Posterior cingulate gyrus (tissue), 11 donors: ENCODE measurements at regions not wholly inside any gene's neighbourhood (a gene's known extent, or its start where the extent isn't known, plus 50 kb on each side); places are given as distances from the start of the nearest gene placed in this dataset.
A peak's percentile ranks its signal among the peaks of the same experiment; 100 is the strongest.

Experiments
- DNase-seq, 10 donors: peaks; one replicate each; pipeline versions ENCODE4 v3.0.0 to v3.0.0-alpha.2; 2020 to 2021; ENCODE audit warnings: mixed read lengths in 3 of 10
- intact Hi-C: fragments of 100-400 bp; cut with DNase I; formaldehyde crosslinking; loops from one replicate; pipeline ENCODE4 v1.15.1; 2023

DNA sequence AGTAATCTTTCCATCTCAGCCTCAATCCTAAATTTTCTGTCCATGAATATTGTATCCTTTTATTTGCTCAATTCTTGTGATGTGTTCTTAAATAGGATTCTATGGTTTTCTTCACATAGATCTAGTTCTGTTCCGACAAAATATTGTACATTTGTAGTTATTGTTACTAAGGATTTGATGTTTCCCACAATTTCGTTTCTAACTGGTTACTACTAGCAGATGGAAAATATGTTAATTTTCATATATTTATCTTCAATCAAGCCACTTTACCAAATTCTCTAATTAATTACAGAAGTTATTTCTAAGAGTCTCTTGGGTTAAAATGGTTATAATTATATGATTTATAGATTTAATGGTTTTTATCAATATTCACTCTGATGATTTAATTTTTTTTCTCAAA is 60.3 kb downstream of the SEC61B start:
- DNase-seq = no peak
- intact Hi-C loops = no loop called here

DNA sequence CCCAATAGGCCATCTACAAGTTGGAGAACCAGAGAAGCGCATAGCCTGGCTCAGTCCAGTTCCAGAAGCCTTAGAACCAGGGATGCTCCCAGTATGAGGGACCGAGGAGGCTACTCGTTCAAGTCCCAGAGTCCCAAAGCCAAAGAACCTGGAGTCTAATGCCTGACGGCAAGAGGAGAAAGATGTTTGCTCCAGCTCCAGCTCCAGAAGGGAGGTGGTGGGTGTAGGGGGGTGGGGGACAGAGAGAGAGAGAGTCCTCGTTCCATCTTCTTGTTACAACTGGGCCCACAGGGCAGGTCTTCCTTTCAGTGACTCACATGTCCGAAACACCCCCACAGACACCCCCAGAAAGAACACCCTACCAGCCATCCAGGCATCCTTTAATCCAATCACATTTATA is 63.9 kb downstream of the SEC61B start:
- intact Hi-C loops = no loop called here

DNA sequence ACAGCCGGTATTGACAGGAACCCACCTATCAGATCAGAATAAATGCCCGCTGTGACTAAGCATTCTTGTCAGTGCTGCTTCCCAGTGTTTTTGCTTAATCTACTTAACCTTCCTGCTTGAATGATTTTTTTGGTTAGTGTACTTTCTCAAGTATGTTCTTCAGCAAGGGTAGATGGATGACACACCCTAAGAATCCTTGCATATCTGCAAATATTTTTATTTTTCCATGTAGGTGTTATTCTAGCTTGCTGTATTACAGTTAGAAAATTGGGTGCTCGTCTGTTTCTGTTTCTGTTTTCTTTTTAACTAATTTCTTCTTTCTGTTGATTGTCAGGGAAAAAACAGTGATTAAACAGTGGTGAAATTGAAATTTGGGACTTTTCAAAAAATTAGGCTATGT is 64.5 kb downstream of the SEC61B start:
- no peak for DNase-seq
- intact Hi-C loops = no loop called here

More for the DNA sequence above, 63.9 kb downstream of the SEC61B start:
- DNase-seq = no peak

DNA sequence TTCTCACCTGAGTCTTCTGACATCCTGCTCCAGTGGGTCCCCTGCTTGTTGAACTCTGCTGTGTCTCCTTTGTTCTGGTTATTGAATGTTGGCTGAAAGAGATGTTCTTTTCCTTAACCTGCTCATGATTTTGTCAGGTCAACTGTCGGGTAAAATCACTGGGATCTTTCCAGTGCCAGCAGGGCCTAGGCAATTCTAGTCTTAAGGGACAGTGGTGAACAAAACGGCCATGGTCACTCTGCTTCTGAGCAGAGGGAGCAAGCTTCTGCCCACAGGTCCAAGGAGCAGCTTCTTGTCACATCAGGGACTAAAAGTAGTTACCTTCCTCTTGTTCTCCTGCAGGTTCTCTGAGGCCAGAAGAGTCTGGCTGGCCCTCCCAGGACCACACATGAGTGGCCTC is 65.6 kb downstream of the SEC61B start:
- intact Hi-C loops = no loop called here
- no peak for DNase-seq

DNA sequence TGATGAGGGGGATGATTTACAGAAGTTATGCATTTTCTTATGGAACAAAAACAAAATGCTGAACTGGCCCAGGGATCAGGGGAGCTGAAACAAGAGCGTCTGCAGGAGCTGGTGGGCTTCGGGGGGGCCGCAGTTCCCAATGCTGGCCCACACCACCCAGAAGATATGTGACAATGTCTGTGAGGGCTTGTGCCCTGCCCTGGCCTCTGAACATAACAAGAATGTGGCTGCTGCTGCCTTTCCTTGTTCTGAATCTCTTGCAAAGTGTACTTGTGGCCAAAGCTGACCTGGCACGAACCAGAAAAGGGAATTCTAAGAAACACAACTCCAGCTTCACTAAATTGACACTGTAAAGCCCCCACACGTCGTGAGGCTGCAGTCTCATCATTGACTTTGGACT is 66.7 kb downstream of the SEC61B start:
- no peak for DNase-seq
- intact Hi-C loops = no loop called here

DNA sequence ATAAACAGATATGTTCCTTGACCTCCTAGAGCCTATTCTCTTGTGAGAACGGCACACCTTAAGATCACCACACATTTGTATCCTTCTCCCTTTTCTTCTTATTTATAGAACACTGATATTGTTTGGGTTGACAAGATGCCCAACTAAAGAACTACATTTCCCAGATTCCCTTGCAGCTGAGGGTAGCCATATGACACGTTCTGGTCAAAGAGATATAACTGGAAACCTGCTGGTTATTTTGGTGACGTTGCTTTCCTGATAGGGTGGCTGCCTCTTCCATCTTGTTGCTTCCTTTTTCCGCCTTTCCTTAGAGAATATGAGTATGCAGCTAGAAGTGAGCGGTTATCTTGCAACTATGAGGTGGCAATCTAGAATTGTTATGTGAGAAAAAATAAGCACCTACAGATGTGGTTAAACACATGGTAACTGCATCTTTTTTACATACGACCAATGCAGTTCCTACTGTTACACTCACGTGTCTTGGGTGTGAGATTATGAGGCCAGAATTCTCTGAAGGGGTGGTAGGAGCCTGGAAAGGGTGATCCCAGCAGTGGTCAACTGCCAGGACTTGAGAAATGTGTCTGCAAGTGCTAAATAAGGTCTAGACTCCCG is 72.9 kb downstream of the SEC61B start:
- DNase-seq = no peak
- intact Hi-C loops = loop anchor here (10.0 kb wide), 1 partner anchor 530 kb away; the partner anchor contains the start of gene NR4A3

DNA sequence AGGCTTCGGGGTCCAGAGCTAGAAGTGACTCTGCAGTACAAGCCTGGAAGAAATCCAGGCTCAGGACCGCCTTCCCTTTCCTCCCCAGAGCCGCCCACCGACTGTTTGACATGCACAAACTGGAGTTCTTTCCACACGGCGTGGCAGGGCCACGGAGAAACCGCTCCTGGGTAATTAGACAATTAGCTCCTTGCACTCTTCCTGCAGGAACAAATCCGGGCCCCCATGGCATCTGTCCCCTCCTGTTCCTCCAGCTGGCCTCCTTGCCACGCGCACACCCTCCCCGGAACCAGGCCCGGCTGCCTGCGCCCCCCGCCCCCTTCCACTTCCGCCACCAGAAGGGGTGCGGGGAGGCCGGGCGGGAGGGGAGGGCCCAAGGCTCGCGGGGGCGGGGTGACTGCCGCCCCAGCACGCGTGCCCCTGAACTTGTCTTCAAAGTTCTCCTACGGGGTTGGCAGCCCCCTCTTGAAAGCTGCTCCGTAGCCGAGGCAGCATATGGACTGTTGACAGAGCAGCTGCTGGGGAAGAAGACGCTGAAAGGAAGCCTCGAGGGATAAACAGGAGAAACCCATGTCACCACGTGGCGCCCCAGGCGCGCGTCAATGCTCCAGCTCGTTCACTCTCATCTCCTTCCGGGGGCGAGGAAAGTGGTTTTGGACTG is 74.3 kb downstream of the SEC61B start:
- DNase-seq = peak in 4 of 10 donors; percentile 8 to 82 (median 50)
- intact Hi-C loops = loop anchor here (10.0 kb wide), 1 partner anchor 528 kb away; the partner anchor contains the start of gene NR4A3

DNA sequence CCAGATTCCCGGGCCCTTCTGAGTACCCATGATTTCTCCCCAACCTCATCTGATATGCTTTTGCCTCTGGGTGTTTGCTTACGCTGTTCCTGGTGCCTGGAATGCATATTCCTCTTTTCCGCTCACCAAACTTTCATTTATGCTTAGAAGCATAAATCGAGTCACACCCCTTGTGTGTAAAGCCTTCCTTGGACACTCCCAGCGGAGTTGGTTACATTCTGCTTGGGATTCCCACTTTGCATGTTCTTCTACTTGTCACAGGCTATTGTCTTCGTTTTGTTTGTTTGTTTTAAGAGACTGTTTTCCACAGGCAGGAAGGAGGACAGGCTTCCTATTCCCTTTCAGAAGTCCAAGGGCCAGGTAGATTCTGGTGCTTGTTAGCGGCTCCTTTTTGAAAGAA is 76.5 kb downstream of the SEC61B start:
- DNase-seq = no peak
- intact Hi-C loops = loop anchor here (10.0 kb wide), 1 partner anchor 526 kb away; the partner anchor contains the start of gene NR4A3

DNA sequence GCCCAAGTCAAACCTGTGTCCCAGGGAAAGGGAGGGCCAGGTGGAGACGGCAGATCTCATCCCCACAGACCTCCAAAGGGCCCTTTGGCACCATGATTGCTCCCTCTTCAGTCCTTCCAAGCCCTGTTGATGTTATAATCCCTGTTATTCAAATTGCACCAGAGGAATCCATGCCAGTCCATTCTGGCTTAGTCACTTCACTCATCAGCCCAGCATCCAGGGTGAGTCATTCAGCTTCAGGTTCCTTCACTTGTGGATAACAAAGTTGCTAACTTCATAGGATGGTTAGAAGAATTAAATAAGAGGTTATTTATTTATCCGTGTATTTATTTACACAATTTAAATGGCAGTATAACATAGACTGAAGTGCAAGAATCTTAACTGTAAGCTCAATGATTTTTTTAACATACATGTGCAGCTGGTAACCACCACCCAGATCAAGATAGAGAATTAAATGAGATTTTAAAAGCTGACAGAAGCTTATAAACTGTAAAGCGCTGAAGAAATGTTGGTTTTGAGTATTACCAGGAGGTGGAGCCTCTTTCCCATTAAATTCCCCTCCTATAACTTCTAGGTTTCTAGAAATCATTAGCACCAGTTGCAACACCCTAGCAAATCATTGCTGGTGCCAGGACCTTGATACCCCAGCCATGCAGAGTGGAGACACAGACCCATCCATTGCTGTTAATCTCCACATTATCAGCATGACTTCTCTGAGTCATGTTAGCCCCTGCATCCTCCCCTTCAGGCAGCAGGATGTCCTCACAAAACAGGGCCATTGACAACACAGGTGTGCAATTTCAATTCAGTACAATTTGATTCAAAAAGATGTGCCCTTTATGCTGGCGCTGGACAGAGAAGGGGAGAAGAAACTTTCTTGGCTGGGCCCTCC is 77.4 kb downstream of the SEC61B start:
- no peak for DNase-seq
- intact Hi-C loops = loop anchor here (10.0 kb wide), 1 partner anchor 525 kb away; the partner anchor contains the start of gene NR4A3

DNA sequence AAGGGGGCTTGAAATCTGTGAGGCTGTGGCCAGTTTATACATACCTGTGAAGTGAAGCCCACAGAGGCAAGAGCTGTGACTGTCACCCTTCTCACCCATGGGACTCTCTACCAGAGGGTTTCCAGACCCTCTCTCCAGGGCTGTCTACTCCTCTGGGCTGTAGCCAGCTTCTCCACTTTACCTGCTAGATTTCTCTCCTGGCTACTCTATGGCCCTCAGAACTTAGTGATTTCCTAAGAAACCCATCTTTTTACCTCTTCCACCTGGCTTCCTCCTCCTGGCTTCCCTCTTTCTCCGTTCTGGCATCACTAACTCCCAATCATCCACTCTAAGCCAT is 78.0 kb downstream of the SEC61B start:
- DNase-seq = no peak
- intact Hi-C loops = no loop called here

DNA sequence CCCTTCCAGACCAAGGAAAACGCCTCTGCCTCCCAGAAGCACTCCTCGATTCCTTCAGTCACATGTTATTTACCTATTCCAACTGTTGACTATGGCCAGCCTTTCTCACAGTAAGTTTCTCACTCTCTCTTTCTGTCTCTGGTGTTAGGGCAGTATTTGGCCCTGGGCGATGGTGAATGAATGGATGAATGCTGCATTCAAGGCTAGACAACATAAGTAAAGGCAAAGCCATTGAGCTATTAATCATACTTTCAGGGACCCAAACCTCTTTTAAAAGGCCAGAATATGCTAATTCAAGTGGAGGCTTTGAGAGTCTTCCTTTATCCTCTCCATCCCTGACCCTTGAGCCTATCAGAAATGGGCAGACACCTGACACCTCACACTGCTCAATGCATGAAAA is 78.5 kb downstream of the SEC61B start:
- DNase-seq = no peak
- intact Hi-C loops = no loop called here

DNA sequence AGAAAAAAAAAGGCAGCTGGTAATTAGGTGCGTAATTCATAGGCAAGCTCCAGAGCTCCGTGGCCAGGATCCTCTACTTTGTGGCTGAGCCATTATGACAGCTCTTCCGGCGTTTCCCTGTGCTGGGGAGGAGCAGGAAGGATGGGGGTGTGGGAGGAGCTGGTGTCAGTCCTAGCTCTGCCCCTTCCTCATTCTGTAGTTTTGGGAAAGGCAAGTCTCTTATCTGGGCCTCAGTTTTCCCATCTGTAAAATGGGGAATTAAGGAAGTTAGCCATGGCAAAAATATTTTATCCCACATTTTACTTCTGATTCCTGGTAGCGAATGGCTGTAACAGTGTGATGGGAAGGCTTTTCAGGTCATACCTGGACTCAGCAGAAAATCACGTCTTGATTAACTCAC is 81.1 kb downstream of the SEC61B start:
- no peak for DNase-seq

DNA sequence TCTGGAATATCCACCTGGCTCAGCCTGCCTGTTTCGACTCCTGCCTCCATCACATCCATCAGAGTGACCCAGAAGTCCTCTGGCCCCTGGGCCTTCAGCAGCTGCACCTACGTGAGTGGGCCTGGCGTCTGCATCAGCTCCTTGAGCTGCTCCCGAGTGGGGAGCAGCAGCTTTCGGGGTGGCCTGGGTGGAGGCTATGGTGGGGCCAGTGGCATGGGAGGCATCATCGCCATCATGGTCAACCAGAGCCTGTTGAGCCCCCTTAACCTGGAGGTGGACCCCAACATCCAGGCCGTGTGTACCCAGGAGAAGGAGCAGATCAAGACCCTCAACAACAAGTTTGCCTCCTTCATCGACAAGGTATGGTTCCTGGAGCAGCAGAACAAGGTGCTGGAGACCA is 83.0 kb downstream of the SEC61B start:
- intact Hi-C loops = no loop called here
- DNase-seq = no peak

More for the DNA sequence above, 81.1 kb downstream of the SEC61B start:
- intact Hi-C loops = no loop called here

DNA sequence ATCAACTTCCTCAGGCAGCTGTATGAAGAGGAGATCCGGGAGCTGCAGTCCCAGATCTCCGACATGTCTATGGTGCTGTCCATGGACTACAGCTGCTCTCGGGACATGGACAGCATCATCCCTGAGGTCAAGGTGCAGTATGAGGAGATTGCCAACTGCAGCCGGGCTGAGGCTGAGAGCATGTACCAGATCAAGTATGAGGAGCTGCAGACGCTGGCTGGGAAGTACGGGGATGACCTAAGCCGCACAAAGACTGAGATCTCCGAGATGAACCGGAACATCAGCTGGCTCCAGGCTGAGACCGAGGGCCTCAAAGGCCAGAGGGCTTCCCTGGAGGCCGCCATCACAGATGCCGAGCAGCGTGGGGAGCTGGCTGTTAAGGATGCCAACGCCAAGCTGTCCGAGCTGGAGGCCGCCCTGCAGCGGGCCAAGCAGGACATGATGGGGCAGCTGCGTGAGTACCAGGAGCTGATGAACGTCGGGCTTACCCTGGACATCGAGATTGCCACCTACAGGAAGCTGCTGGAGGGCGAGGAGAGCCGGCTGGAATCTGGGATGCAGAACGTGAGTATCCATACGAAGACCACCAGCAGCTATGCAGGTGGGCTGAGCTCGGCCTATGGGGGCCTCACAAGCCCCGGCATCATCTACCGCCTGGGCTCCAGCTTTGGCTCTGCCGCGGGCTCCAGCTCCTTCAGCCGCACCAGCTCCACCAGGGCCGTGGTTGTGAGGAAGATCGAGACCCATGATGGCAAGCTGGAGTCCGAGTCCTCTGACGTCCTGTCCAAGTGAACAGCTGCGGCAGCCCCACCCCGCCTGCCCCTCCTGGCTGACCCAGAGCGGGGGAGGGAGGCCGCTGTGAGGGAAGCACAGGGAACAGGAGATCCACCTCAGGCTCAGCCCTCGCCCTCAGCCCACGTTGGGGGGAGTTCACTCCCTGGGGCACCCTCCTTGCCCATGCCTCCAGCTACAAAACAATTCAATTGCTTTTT is 84.0 kb downstream of the SEC61B start:
- intact Hi-C loops = no loop called here

DNA sequence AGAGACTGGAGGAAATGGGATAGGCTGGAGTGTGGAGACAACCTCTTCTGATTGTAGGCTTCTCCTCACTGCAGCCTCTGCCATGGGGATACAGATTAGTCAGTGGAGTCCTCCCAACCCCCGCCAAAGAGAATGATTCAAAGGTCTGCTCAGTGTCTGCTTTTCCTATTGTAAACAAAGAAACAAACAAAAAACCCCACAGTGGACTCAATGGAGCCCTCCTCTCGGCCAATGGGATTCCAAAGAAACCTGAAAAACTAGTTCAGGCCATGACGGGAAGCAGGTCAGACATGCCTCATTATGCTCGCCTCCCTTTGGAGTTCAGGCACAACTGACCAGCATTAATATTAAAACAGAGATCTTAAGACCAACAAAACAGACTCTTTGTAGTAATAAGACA is 85.8 kb downstream of the SEC61B start:
- DNase-seq = no peak
- intact Hi-C loops = no loop called here

More for the DNA sequence above, 84.0 kb downstream of the SEC61B start:
- peak in 1 of 10 donors; percentile 76 for DNase-seq

DNA sequence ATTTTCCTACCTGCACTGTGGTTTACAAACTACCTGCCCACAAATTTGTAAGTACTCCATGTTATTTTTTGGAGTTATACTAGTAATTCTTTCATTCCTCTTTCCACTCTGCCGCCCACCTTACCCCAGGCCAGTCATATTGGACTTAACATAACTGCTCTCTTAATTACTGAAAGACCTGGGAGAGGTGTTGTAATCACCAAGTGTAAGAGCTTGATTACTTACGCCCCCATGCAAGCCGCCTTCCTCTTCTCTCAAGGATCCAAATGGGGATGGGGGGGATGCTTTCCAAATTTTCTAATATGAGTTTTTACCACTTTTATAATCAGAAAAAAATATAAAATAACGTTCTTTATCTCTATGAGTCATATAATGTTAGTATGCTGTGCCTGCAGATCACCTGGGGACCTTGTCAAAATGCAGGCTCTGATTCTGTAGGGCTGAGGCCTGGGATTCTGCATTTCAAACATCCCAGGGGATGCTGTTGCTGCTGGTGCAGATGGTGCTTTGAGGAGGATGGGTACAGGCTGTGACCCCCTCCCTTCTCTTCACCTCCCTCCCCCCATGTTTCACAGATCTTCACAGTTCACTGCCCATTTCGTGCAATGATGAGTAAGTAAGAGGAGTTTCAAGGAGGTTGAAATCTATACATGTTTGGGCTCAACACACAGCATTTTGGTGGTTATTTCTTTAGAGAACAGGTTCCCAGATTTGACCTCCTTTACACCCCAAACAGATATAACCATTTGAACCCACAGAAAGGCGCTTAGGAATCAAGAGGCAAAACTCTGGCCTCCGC is 87.3 kb downstream of the SEC61B start:
- no peak for DNase-seq
- intact Hi-C loops = no loop called here

DNA sequence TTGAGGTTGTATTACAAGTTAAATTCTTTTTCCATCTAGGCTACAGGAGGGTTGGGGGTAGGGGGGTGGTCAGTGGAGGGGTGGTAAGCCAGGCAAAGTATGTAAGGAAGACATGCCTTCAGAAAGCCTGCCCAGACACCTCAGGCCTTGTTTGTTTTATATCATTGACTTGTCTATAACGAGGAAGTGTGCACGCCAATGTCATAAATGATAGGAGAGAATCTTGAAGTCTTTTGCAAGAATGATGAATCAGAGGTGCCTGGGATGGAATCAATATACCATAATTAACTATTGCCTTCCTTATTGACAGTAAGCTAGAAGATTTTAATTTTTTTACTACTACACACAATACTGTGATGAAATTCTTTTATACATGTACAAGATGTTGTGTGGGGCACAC is 90.7 kb downstream of the SEC61B start:
- no peak for DNase-seq
- intact Hi-C loops = no loop called here

DNA sequence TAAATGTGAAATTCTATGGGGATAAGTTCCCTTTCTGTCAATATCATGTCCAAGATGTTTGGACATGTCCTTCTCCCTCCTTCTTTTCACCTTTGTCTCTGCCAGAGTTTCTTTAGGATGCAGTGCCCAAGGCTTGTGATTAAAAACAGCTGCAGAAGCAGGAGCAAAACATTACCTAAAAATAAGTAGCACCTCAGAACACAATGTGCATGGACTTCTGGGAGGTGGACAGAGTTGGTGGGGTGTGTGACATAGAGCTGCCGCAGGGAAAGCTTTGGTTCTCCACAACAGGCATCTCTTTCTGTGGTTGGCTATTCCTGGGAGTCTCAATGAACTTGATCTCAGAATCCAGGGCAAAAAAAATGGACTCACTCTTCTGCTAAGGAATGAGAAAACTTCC is 97.0 kb downstream of the SEC61B start:
- DNase-seq = no peak
- intact Hi-C loops = no loop called here

DNA sequence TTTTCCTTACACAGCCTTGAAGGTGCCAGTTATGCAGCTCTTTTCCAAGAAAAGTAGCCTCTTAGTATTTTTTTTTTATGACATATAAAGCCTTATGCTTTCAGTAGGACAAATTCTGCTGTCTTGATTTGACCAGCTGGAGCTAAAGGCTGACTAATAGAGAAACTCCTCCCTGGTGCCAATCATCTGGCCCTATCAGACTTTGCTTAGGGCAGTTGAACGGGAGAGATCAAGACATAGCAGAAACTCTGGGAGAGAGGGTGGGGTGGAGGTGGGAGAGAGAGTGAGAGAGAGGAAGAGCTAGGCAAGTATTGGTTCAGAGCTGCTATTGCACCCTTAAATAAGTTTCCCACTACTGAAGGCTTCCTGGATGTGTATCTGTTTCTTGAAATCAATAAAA is 100.2 kb downstream of the SEC61B start:
- intact Hi-C loops = no loop called here
- no peak for DNase-seq
